Naive B cell (primary cell): ENCODE measurements at regions not wholly inside any gene's neighbourhood (a gene's known extent, or its start where the extent isn't known, plus 50 kb on each side); places are given as distances from the start of the nearest gene placed in this dataset.
"Not testable (repeated sequence)": the region's sequence is repeated elsewhere in the genome, so short reads cannot be mapped to it uniquely, and the experiment has no call there.

Experiments
- ATAC-seq, 2 donors: fragments of 150-1000 bp; cut with Tn5 transposase; 2 replicates each; pipeline ENCODE4 v1.10.0; 2021; ENCODE audit warnings: low read depth in 2 of 2, mild to moderate bottlenecking in 2 of 2, moderate library complexity in 2 of 2
- DNase-seq: peaks from one replicate; pipeline ENCODE4 v3.0.0; 2022
- H3K27ac Mint-ChIP-seq, 6 donors: one replicate each; pipeline ENCODE4 v1.8.0; 2020 to 2022; ENCODE audit warnings: mild to moderate bottlenecking in 6 of 6, mixed read lengths in 6 of 6, moderate library complexity in 5 of 6, inconsistent platforms in 2 of 6
- H3K27me3 Mint-ChIP-seq, 3 donors: one replicate each; pipeline ENCODE4 v1.8.0; 2021 to 2022; ENCODE audit warnings: mixed read lengths in 3 of 3, mild to moderate bottlenecking in 1 of 3
- H3K36me3 Mint-ChIP-seq, 2 donors: one replicate each; pipeline ENCODE4 v1.8.0; 2020 to 2022; ENCODE audit warnings: mixed read lengths in 2 of 2, inconsistent platforms in 1 of 2, mild to moderate bottlenecking in 1 of 2
- H3K4me1 Mint-ChIP-seq, 3 donors: one replicate each; pipeline ENCODE4 v1.8.0; 2020 to 2022; ENCODE audit warnings: mixed read lengths in 3 of 3, inconsistent platforms in 1 of 3, mild to moderate bottlenecking in 1 of 3, moderate library complexity in 1 of 3
- H3K4me3 Mint-ChIP-seq, 8 donors: one replicate each; pipeline ENCODE4 v1.8.0; 2020 to 2022; ENCODE audit warnings: mild to moderate bottlenecking in 8 of 8, mixed read lengths in 8 of 8, moderate library complexity in 8 of 8, inconsistent platforms in 2 of 8
- H3K9me3 Mint-ChIP-seq, 7 donors: one replicate each; pipeline ENCODE4 v1.8.0; 2020 to 2022; ENCODE audit warnings: mixed read lengths in 7 of 7, mild to moderate bottlenecking in 5 of 7, inconsistent platforms in 2 of 7, moderate library complexity in 1 of 7

GRCh38 chrX:131828482-131828881 is 194.6 kb upstream of the STK26 start:
- Mint-ChIP-seq H3K4me3 (peak overlapping the region in 1 of 8 donors; percentile 38), H3K4me1 (peaks cover 16 to 42% (median 29%) of the 10 kb centered on the region in 3 donors), H3K9me3 (no peaks in the 10 kb centered on the region), H3K36me3 (no peaks in the 10 kb centered on the region), H3K27me3 (no peaks in the 10 kb centered on the region), H3K27ac (peak overlapping the region in 1 of 6 donors; percentile 26)
- DNase-seq (no peak), ATAC-seq (no peak)

GRCh38 chrX:131830400-131831184 is 192.5 kb upstream of the STK26 start:
- Mint-ChIP-seq H3K9me3 (peaks cover 0 to 1% (median 0%) of the 10 kb centered on the region in 7 donors), H3K36me3 (no peaks in the 10 kb centered on the region), H3K4me1 (peaks cover 16 to 42% (median 29%) of the 10 kb centered on the region in 3 donors), H3K27ac (peak overlapping the region; percentile 35 to 93 (median 84)), H3K27me3 (no peaks in the 10 kb centered on the region), H3K4me3 (peak overlapping the region; percentile 51 to 82 (median 74))
- ATAC-seq (peak; percentile 66 to 78), DNase-seq (peak; percentile 71)

DNA sequence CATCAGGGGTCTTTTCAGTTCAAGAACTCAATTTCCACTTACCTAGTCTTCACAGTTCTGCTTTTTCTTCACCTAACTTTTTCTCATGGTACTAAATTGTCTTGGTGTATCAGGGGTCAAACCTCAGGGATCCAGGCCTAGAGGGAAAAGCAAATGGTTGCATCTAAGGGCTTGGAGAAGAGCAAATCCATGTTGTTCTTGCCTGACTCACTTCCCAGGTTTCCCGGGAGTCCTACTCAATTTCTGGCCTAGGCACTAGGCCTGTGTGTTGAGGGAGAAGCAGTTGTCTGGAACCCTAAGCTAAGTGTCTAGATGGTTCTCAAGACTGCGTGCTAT is 191.9 kb upstream of the STK26 start:
- H3K4me3 Mint-ChIP-seq, result peak overlapping the region; percentile 51 to 80 (median 73)
- ATAC-seq (no peak), DNase-seq (no peak)
- H3K9me3 Mint-ChIP-seq, result peaks cover 0 to 1% (median 0%) of the 10 kb centered on the region in 7 donors
- H3K36me3 Mint-ChIP-seq, result no peaks in the 10 kb centered on the region
- H3K27me3 Mint-ChIP-seq, result no peaks in the 10 kb centered on the region
- peak overlapping the region; percentile 35 to 93 (median 84) for H3K27ac Mint-ChIP-seq
- H3K4me1 Mint-ChIP-seq, result peaks cover 16 to 42% (median 29%) of the 10 kb centered on the region in 3 donors

DNA sequence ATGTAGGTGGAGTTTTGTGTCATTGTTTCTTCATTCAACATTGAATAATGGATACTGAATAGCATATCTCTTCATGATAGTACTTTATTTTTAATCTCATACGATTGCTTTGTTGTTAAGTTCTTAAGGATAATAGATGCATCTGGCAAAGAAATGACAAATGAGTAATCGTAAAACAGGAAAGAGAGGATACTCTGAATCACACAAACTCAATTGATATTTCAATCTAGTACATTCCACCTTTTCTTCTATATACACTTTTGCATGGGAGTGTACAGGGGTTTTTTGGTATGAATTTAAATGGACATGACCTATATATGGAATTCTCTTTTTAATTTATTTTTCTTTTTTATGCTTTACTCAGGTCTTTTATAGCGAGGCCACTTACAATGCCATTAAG is 186.9 kb upstream of the STK26 start:
- Mint-ChIP-seq H3K9me3 (peaks cover 0 to 1% (median 0%) of the 10 kb centered on the region in 7 donors), H3K36me3 (no peaks in the 10 kb centered on the region), H3K4me3 (no peak overlapping the region), H3K4me1 (peaks cover 5 to 13% (median 9%) of the 10 kb centered on the region in 3 donors), H3K27ac (no peak overlapping the region), H3K27me3 (no peaks in the 10 kb centered on the region)
- no peak for DNase-seq
- no peak for ATAC-seq

DNA sequence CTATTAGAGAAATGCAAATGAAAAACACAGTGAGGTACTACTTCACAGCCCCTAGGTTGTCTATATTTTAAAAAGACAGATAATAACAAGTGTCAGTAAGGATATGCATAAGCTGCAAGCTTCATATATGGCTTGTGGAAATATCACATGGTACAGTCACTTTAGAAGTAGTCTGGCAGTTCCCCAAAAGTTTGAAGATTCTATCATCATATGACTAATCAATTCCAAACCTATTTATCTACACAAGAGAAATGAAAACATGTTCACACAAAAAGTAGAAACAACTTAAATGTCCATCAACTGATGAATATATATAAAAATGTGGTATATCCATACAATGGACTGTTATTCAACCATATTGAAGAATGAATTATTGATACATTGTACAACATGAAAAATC is 185.8 kb upstream of the STK26 start:
- H3K4me1 Mint-ChIP-seq, result peaks cover 0 to 7% (median 4%) of the 10 kb centered on the region in 3 donors
- ATAC-seq (no peak), DNase-seq (no peak)
- H3K4me3 Mint-ChIP-seq, result no peak overlapping the region
- H3K27ac Mint-ChIP-seq, result no peak overlapping the region
- H3K27me3 Mint-ChIP-seq, result no peaks in the 10 kb centered on the region
- peaks cover 0 to 1% (median 0%) of the 10 kb centered on the region in 7 donors for H3K9me3 Mint-ChIP-seq
- H3K36me3 Mint-ChIP-seq, result no peaks in the 10 kb centered on the region

DNA sequence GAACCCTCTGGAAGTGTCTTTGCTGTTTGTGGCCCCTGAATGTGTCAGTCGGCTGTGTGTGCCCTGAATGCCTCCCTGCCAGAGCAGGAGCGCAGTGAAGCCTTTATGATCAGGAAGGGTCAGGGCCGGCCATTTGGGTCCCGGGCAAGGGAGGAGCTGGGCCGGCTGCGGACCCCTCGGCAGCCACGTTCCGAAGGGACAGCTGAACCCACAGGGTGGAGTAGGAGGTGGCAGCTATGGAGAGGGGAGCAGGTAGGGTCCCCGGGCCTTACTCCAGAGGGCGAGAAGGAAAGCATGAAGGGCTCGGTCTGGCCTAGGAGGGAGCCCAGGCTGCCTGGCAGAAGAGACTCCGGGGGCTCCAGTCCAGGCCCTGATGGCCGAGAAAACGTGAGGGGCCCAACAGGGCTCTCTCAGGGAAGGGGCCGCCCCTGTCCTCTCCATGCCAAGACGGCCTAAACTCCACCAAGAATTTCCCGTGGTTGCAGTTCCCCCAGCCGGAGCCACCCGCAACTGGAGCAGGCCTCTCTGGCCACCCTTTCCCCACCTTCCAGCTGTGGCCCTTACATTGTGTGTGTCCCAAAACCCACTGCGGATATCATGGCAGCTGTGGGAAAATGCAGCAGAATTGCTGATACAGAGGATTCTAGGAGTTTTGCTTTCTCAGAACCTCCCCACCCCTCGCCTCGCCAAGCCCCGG is 182.2 kb upstream of the STK26 start:
- no peaks in the 10 kb centered on the region for H3K9me3 Mint-ChIP-seq
- peak overlapping the region in 2 of 8 donors; percentile 35 to 57 for H3K4me3 Mint-ChIP-seq
- ATAC-seq, result no peak
- no peak for DNase-seq
- peak overlapping the region in 1 of 6 donors; percentile 65 for H3K27ac Mint-ChIP-seq
- no peaks in the 10 kb centered on the region for H3K27me3 Mint-ChIP-seq
- H3K4me1 Mint-ChIP-seq, result peaks cover 0 to 6% (median 4%) of the 10 kb centered on the region in 3 donors
- no peaks in the 10 kb centered on the region for H3K36me3 Mint-ChIP-seq

- H3K36me3 Mint-ChIP-seq, result no peaks in the 10 kb centered on the region
- H3K27me3 Mint-ChIP-seq, result no peaks in the 10 kb centered on the region
- DNase-seq (peak; percentile 57), ATAC-seq (peak; percentile 52 to 61)
- H3K4me1 Mint-ChIP-seq, result peaks cover 0 to 6% (median 4%) of the 10 kb centered on the region in 3 donors
- H3K4me3 Mint-ChIP-seq, result peak overlapping the region in 2 of 8 donors; percentile 22 to 57
- no peaks in the 10 kb centered on the region for H3K9me3 Mint-ChIP-seq
- H3K27ac Mint-ChIP-seq, result peak overlapping the region in 2 of 6 donors; percentile 34 to 65
These were observed 181.3 kb upstream of the STK26 start for GRCh38 chrX:131841496-131842437.

GRCh38 chrX:131843987-131844386 is 179.1 kb upstream of the STK26 start:
- no peaks in the 10 kb centered on the region for H3K27me3 Mint-ChIP-seq

GRCh38 chrX:131845201-131845600 is 177.9 kb upstream of the STK26 start:
- ATAC-seq, result no peak
- H3K27me3 Mint-ChIP-seq, result no peaks in the 10 kb centered on the region

More at GRCh38 chrX:131843987-131844386, 179.1 kb upstream of the STK26 start:
- no peaks in the 10 kb centered on the region for H3K36me3 Mint-ChIP-seq
- H3K4me1 Mint-ChIP-seq, result peaks cover 0 to 6% (median 4%) of the 10 kb centered on the region in 3 donors
- H3K27ac Mint-ChIP-seq, result no peak overlapping the region
- DNase-seq (no peak), ATAC-seq (no peak)
- H3K9me3 Mint-ChIP-seq, result no peaks in the 10 kb centered on the region
- H3K4me3 Mint-ChIP-seq, result no peak overlapping the region

GRCh38 chrX:131845771-131846170 is 177.3 kb upstream of the STK26 start:
- H3K4me3 Mint-ChIP-seq, result no peak overlapping the region
- no peak for DNase-seq

More at GRCh38 chrX:131845201-131845600, 177.9 kb upstream of the STK26 start:
- Mint-ChIP-seq H3K4me3 (no peak overlapping the region), H3K36me3 (no peaks in the 10 kb centered on the region), H3K4me1 (peaks cover 0 to 6% (median 4%) of the 10 kb centered on the region in 3 donors), H3K9me3 (no peaks in the 10 kb centered on the region), H3K27ac (no peak overlapping the region)
- DNase-seq, result no peak

GRCh38 chrX:131850964-131851363 is 172.1 kb upstream of the STK26 start:
- not testable (repeated sequence) for H3K4me1 Mint-ChIP-seq, H3K4me3 Mint-ChIP-seq, H3K9me3 Mint-ChIP-seq, DNase-seq, ATAC-seq, H3K36me3 Mint-ChIP-seq
- Mint-ChIP-seq H3K27me3 (peaks cover 0 to 24% (median 0%) of the 10 kb centered on the region in 3 donors), H3K27ac (peak overlapping the region in 1 of 6 donors; percentile 58)

More at GRCh38 chrX:131845771-131846170, 177.3 kb upstream of the STK26 start:
- no peak for ATAC-seq
- no peaks in the 10 kb centered on the region for H3K36me3 Mint-ChIP-seq
- H3K27me3 Mint-ChIP-seq, result no peaks in the 10 kb centered on the region
- H3K9me3 Mint-ChIP-seq, result no peaks in the 10 kb centered on the region
- H3K4me1 Mint-ChIP-seq, result peaks cover 0 to 6% (median 4%) of the 10 kb centered on the region in 3 donors
- no peak overlapping the region for H3K27ac Mint-ChIP-seq

DNA sequence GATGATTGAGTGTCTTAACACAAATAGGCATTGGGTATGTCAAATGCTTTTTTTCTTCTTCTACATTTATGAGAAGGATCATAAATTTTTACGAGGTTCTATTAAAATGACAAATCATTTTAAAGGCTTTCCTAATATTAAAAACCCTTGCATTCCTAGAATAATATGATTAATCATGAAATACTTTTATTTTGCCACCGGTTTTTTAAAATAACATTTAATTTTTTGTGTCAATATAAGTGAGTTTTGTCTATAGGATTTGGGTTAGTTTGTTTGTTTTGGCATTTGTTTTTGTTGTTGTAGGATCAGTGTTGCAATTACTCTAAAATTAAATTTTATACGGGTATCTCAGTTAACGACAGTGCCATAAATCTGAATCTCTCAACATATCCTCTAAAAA is 169.7 kb upstream of the STK26 start:
- H3K27ac Mint-ChIP-seq, result no peak overlapping the region

DNA sequence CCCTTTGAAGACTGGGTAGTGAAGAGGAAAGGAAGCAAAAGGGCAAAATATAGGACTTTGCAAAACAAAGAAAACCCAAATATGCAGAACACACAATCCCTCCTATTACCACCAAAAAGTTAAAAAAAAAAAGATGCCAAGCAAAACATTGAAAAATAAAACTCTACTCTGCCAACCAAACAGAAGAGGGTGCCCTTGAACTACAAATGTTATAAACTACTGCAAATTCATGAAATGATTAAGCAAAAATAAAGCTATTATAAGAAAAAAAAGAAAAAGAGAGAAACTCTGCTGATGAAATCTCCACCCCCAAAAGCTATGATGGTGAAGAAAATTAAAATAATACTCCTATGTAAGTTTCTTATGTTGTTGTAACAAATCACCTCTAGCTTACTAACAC is 168.5 kb upstream of the STK26 start:
- Mint-ChIP-seq H3K4me1 (peaks cover 0 to 9% (median 0%) of the 10 kb centered on the region in 3 donors), H3K36me3 (no peaks in the 10 kb centered on the region), H3K27me3 (peaks cover 0 to 34% (median 0%) of the 10 kb centered on the region in 3 donors), H3K9me3 (peaks cover 0 to 1% (median 0%) of the 10 kb centered on the region in 7 donors), H3K4me3 (no peak overlapping the region), H3K27ac (no peak overlapping the region)
- ATAC-seq, result no peak
- DNase-seq, result no peak

More for the DNA sequence above, 169.7 kb upstream of the STK26 start:
- Mint-ChIP-seq H3K9me3 (peaks cover 0 to 1% (median 0%) of the 10 kb centered on the region in 7 donors), H3K36me3 (no peaks in the 10 kb centered on the region), H3K4me3 (no peak overlapping the region), H3K4me1 (peaks cover 0 to 9% (median 0%) of the 10 kb centered on the region in 3 donors), H3K27me3 (peaks cover 0 to 24% (median 0%) of the 10 kb centered on the region in 3 donors)
- DNase-seq, result no peak
- no peak for ATAC-seq
